Left lung (tissue), 4 donors: ENCODE measurements at regions not wholly inside any gene's neighbourhood (a gene's known extent, or its start where the extent isn't known, plus 50 kb on each side); places are given as distances from the start of the nearest gene placed in this dataset.

Experiments
- ATAC-seq: fragments of 200-7000 bp; cut with Tn5 transposase; one replicate; pipeline ENCODE4 v1.9.1; 2020; ENCODE audit warnings: moderate library complexity
- DNase-seq, 4 donors: peaks; one replicate each; pipeline ENCODE4 v3.0.0-alpha.2; 2013 to 2020
- H3K27ac ChIP-seq, 2 donors: fragments of 200-600 bp; sonication (generic) in 1 of 2; one replicate each; pipeline versions ENCODE4 v1.5.0 to v1.8.0; 2020 to 2021
- H3K27me3 ChIP-seq, 2 donors: fragments of 200-600 bp; sonication (generic) in 1 of 2; one replicate each; pipeline versions ENCODE4 v1.5.0 to v1.8.0; 2020 to 2021
- H3K36me3 ChIP-seq, 2 donors: fragments of 200-600 bp; sonication (generic) in 1 of 2; one replicate each; pipeline versions ENCODE4 v1.5.0 to v1.8.0; 2020 to 2021
- H3K4me1 ChIP-seq, 2 donors: fragments of 200-600 bp; one replicate each; pipeline ENCODE4 v1.8.0; 2021
- H3K4me3 ChIP-seq, 2 donors: fragments of 200-600 bp; sonication (generic) in 1 of 2; one replicate each; pipeline versions ENCODE4 v1.5.0 to v1.8.0; 2020 to 2021; ENCODE audit warnings: mild to moderate bottlenecking in 1 of 2
- H3K9me3 ChIP-seq, 2 donors: fragments of 200-600 bp; sonication (generic) in 1 of 2; one replicate each; pipeline versions ENCODE4 v1.5.0 to v1.8.0; 2020 to 2021
- CTCF ChIP-seq, 2 donors: fragments of 200-600 bp; sonication (generic) in 1 of 2; IDR thresholded peaks; one replicate each; pipeline versions ENCODE4 v1.5.0 to v1.8.0; 2021; ENCODE audit warnings: antibody characterized with exemption in 2 of 2
- intact Hi-C, 2 donors: fragments of 100-400 bp; cut with DNase I; formaldehyde crosslinking; loops; one replicate each; pipeline versions ENCODE4 v1.11.2 to v1.14.2; 2022
- donor health status: DM: no; HTN: yes; CAD: no.
- donor health status: DM: no; HTN: no; CAD: no.

- DNase-seq (peak in 2 of 4 donors; percentile 8 to 24), ATAC-seq (peak; percentile 76)
- Histone ChIP-seq H3K4me1 (no peaks in the 10 kb centered on the region), H3K27ac (no peak overlapping the region), H3K9me3 (no peaks in the 10 kb centered on the region), H3K27me3 (no peaks in the 10 kb centered on the region), H3K36me3 (no peaks in the 10 kb centered on the region), H3K4me3 (no peak overlapping the region)
- intact Hi-C loops = no loop called here
- TF ChIP-seq CTCF (IDR thresholded peaks at IDR 0.05) = peak; percentile 55 to 78
These were observed 322.7 kb upstream of the ZNF717 start for GRCh38 chr3:76107935-76108570.

GRCh38 chr3:76111808-76112207 lies 326.5 kb upstream of the ZNF717 start:
- Histone ChIP-seq H3K4me3 (no peak overlapping the region), H3K27ac (no peak overlapping the region), H3K4me1 (no peaks in the 10 kb centered on the region), H3K9me3 (no peaks in the 10 kb centered on the region), H3K36me3 (no peaks in the 10 kb centered on the region), H3K27me3 (no peaks in the 10 kb centered on the region)
- ATAC-seq (no peak), DNase-seq (no peak)
- TF ChIP-seq CTCF (IDR thresholded peaks at IDR 0.05) = no peak
- intact Hi-C loops = no loop called here

GRCh38 chr3:76122007-76122406 lies 336.7 kb upstream of the ZNF717 start:
- no peak for DNase-seq

GRCh38 chr3:76129441-76129840 lies 344.1 kb upstream of the ZNF717 start:
- Histone ChIP-seq H3K4me3 (no peak overlapping the region), H3K36me3 (no peaks in the 10 kb centered on the region), H3K27ac (no peak overlapping the region), H3K9me3 (no peaks in the 10 kb centered on the region), H3K4me1 (no peaks in the 10 kb centered on the region), H3K27me3 (no peaks in the 10 kb centered on the region)
- intact Hi-C loops = no loop called here
- ATAC-seq (no peak), DNase-seq (no peak)
- TF ChIP-seq CTCF (IDR thresholded peaks at IDR 0.05) = no peak

More at GRCh38 chr3:76122007-76122406, 336.7 kb upstream of the ZNF717 start:
- no peak for TF ChIP-seq CTCF (IDR thresholded peaks at IDR 0.05)
- H3K27me3 ChIP-seq = no peaks in the 10 kb centered on the region
- intact Hi-C loops = no loop called here
- H3K4me3 ChIP-seq = no peak overlapping the region
- H3K27ac ChIP-seq = no peak overlapping the region
- no peaks in the 10 kb centered on the region for H3K9me3 ChIP-seq
- H3K36me3 ChIP-seq = no peaks in the 10 kb centered on the region
- ATAC-seq = peak; percentile 50
- H3K4me1 ChIP-seq = no peaks in the 10 kb centered on the region

- H3K27ac ChIP-seq = no peak overlapping the region
- no peaks in the 10 kb centered on the region for H3K9me3 ChIP-seq
- intact Hi-C loops = no loop called here
- H3K36me3 ChIP-seq = no peaks in the 10 kb centered on the region
- no peaks in the 10 kb centered on the region for H3K4me1 ChIP-seq
- H3K4me3 ChIP-seq = no peak overlapping the region
- ATAC-seq (no peak), DNase-seq (no peak)
- no peaks in the 10 kb centered on the region for H3K27me3 ChIP-seq
- no peak for TF ChIP-seq CTCF (IDR thresholded peaks at IDR 0.05)
These were observed 346.2 kb upstream of the ZNF717 start for GRCh38 chr3:76131396-76132153.
